Colonic mucosa (tissue), 4 donors: ENCODE measurements at regions not wholly inside any gene's neighbourhood (a gene's known extent, or its start where the extent isn't known, plus 50 kb on each side); places are given as distances from the start of the nearest gene placed in this dataset.

ENCODE experiments used
- DNase-seq: peaks from one replicate; pipeline ENCODE4 v3.0.0-alpha.2; 2020
- H3K27ac ChIP-seq: fragments of 200-600 bp; one replicate; pipeline ENCODE4 v1.8.0; 2021
- H3K27me3 ChIP-seq: fragments of 200-600 bp; one replicate; pipeline ENCODE4 v1.8.0; 2021
- H3K36me3 ChIP-seq: fragments of 200-600 bp; one replicate; pipeline ENCODE4 v1.8.0; 2021
- H3K4me1 ChIP-seq: fragments of 200-600 bp; one replicate; pipeline ENCODE4 v1.8.0; 2021; ENCODE audit warnings: mild to moderate bottlenecking
- H3K4me3 ChIP-seq: fragments of 200-600 bp; one replicate; pipeline ENCODE4 v1.8.0; 2021
- H3K9ac ChIP-seq, 2 donors: one replicate each; pipeline ENCODE4 v1.7.0; 2013; ENCODE audit warnings: control low read depth in 2 of 2, low read depth in 2 of 2, low read length in 2 of 2
- H3K9me3 ChIP-seq: fragments of 200-600 bp; one replicate; pipeline ENCODE4 v1.8.0; 2021
- CTCF ChIP-seq: fragments of 200-600 bp; IDR thresholded peaks from one replicate; pipeline ENCODE4 v1.8.0; 2022; ENCODE audit warnings: antibody characterized with exemption, mild to moderate bottlenecking
- intact Hi-C: fragments of 100-400 bp; cut with DNase I; formaldehyde crosslinking; loops from one replicate; pipeline ENCODE4 v1.14.1; 2022
- donor health status: healthy.
- donor health status: DM: no; HTN: no; CAD: no.
- donor health status: DM: no; HTN: no; CAD: no.

GRCh38 chr2:9156483-9156882 lies 50.1 kb upstream of the ASAP2 start:
- no peak overlapping the region for H3K4me3 ChIP-seq
- DNase-seq = no peak
- no peak overlapping the region for H3K27ac ChIP-seq
- no peaks in the 10 kb centered on the region for H3K9me3 ChIP-seq
- H3K9ac ChIP-seq = no peak overlapping the region
- intact Hi-C loops = no loop called here
- no peaks in the 10 kb centered on the region for H3K4me1 ChIP-seq
- no peaks in the 10 kb centered on the region for H3K27me3 ChIP-seq
- no peaks in the 10 kb centered on the region for H3K36me3 ChIP-seq
- TF ChIP-seq CTCF = no peak

GRCh38 chr2:9154061-9154460 lies 52.6 kb upstream of the ASAP2 start:
- Histone ChIP-seq H3K9ac (no peak overlapping the region), H3K9me3 (no peaks in the 10 kb centered on the region), H3K4me3 (no peak overlapping the region), H3K27me3 (no peaks in the 10 kb centered on the region), H3K27ac (no peak overlapping the region), H3K4me1 (no peaks in the 10 kb centered on the region), H3K36me3 (no peaks in the 10 kb centered on the region)
- DNase-seq = no peak
- intact Hi-C loops = no loop called here
- TF ChIP-seq CTCF = no peak

- no peaks in the 10 kb centered on the region for H3K4me1 ChIP-seq
- no peak overlapping the region for H3K4me3 ChIP-seq
- H3K27ac ChIP-seq = no peak overlapping the region
- H3K36me3 ChIP-seq = no peaks in the 10 kb centered on the region
- no peak overlapping the region for H3K9ac ChIP-seq
- no peaks in the 10 kb centered on the region for H3K9me3 ChIP-seq
- DNase-seq = no peak
- H3K27me3 ChIP-seq = no peaks in the 10 kb centered on the region
- intact Hi-C loops = no loop called here
- no peak for TF ChIP-seq CTCF
These were observed 53.0 kb upstream of the ASAP2 start for GRCh38 chr2:9153643-9153980.

GRCh38 chr2:9152975-9153642 lies 53.5 kb upstream of the ASAP2 start:
- H3K27ac ChIP-seq = no peak overlapping the region
- H3K27me3 ChIP-seq = no peaks in the 10 kb centered on the region
- H3K36me3 ChIP-seq = no peaks in the 10 kb centered on the region
- H3K4me1 ChIP-seq = no peaks in the 10 kb centered on the region
- TF ChIP-seq CTCF = no peak
- no peak overlapping the region for H3K4me3 ChIP-seq
- H3K9ac ChIP-seq = no peak overlapping the region
- H3K9me3 ChIP-seq = no peaks in the 10 kb centered on the region
- intact Hi-C loops = no loop called here
- no peak for DNase-seq

GRCh38 chr2:9150906-9151305 lies 55.7 kb upstream of the ASAP2 start:
- no peak for TF ChIP-seq CTCF
- Histone ChIP-seq H3K4me1 (no peaks in the 10 kb centered on the region), H3K9me3 (no peaks in the 10 kb centered on the region), H3K36me3 (no peaks in the 10 kb centered on the region), H3K4me3 (no peak overlapping the region), H3K27ac (no peak overlapping the region), H3K27me3 (no peaks in the 10 kb centered on the region), H3K9ac (no peak overlapping the region)
- DNase-seq = no peak
- intact Hi-C loops = no loop called here

- Histone ChIP-seq H3K27me3 (no peaks in the 10 kb centered on the region), H3K27ac (no peak overlapping the region), H3K9ac (no peak overlapping the region), H3K4me3 (no peak overlapping the region), H3K36me3 (no peaks in the 10 kb centered on the region), H3K4me1 (no peaks in the 10 kb centered on the region), H3K9me3 (no peaks in the 10 kb centered on the region)
- no peak for DNase-seq
- TF ChIP-seq CTCF = no peak
- intact Hi-C loops = no loop called here
These were observed 56.1 kb upstream of the ASAP2 start for GRCh38 chr2:9150568-9150900.
